ENCODE measurements at regions not wholly inside any gene's neighbourhood (a gene's known extent, or its start where the extent isn't known, plus 50 kb on each side); places are given as distances from the start of the nearest gene placed in this dataset.
"Not testable (repeated sequence)": the region's sequence is repeated elsewhere in the genome, so short reads cannot be mapped to it uniquely, and the experiment has no call there.

DNA sequence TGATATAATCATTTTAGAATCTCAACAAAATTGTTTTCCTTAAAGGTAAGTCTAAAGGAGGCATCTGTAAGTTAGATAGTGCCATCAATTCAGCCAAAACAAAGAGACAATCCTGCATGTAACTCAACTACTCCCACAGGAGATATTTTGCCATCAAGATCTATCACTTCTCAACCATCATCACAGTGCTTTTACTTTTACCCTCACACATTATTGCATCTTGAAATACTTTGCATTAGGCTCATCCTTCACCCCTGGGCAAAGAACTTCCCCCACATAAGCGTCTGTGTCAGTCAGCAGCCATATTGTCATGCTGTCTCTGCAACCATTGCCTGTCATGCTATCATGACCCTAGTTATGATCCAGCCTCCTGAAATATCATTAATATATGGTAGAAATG is 54.9 kb upstream of the NLGN1 start:
- DNase-seq = no peak

DNA sequence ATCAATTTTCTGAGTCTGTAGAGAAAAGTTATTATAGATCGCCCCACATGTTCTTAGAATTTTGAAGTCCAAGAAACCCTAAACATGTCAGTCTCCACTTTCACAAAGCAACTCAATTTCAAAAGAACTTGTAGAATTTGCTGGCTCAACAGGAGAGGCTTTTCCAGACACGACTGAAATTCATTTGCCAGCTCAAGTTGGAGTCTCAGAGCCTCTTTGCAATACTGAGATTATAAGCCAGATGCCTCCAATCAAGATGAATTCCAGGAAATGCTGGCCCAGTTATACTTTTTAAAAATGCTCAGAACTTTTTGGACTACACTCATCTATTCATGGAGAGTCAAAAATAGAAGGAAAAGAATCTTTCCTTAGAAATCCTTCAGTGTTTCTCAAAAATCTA is 56.9 kb upstream of the NLGN1 start:
- peak; percentile 8 for DNase-seq

DNA sequence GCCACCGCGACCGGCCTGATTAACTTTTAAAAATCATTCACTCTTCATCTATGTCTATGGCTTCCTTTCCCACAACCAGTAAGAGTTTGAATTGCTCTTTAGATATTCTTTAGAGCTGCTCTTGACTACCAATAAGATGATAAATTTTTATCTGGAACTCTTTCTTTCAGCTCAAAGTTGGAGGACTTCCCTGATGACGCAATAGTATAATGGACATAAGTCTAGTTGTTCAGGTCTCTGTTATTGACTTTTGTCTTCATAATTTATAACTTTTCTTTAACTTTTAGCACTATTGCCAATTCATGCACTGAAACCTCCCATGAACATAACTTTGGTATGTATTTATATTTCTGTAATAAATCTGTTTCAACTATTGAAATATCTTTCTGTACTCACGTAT is 61.3 kb upstream of the NLGN1 start:
- DNase-seq = no peak

DNA sequence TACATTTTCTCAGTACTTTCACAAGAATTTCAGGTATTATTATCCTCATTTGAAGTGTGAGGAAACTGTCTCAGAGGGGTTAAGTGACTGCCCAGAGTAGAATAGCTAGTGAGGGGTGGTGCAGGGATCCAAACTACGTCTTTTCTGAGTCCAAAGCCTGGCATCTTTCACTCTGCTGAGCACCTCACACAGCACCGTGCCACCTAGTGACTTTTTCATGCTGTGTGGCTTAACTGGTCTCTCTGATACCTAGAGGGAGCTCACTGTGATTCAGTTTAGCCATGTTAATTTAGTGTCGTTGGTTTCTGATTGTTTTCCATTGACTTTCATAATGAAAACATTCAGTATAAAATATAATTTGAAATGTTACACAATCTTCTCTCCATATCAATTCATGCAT is 91.4 kb upstream of the NLGN1 start:
- no peak for DNase-seq

DNA sequence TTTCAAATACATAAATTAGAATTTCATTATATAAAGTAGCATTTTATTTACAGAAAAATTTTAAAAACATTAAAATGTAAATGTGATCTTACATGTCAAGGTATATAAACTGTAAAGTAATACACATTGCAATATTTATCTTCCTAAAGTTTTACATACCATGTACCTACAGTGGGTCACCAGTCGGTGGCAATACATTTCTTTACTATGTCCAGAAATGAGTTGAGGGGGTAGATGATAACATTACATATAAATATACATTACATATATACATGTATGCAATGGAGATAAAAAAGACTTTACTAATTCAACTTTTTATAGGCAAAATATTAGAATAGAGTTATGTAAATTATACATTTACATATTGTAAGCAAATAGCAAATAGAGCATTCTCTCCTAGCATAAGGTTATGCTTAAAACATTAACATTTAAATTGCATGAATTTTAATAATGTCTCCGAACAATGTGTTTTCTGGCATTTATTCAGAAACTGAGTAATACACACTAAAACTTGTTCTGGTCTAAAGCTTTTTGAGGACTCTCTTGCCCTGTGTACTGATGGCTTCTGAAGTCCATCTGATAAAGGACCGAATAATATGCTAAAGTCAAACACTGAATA is 93.3 kb upstream of the NLGN1 start:
- DNase-seq = no peak

DNA sequence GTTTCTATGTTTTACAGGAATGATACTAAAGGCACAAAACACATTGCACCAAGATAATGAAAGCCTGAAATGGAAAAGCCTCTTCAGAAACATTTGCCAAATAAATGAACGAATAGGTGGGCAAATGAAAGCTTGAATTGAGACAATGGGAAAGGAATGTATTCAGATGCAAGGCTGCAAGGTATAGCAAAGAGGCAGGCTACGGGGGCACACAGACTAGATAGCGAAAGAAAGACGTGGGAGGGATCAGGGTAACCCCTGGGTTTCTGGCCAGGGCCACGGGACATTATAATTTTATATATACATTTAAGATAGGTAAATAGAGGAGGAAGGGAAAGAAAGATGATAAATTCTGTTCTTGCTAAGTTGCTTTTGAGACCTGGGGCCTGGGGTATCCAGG is 95.9 kb upstream of the NLGN1 start:
- no peak for DNase-seq

DNA sequence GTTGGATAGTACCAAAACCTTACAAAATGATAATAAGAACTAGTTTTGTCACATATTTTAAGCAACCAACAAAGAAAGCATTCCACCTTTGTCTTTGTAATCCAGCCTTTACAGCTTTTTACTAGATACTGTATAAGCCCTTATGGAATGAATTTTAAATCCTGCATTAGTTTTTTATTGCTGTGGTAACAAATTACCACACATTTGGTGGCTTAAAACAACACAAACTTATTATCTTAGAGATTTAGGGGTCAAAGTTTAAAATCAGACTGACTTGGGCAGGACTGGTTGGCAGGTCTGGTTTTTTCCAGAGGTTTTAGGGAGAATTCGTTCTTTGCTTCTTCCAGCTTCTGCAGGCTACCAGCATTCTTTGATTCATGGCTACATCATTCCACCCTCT is 108.5 kb upstream of the NLGN1 start:
- no peak for DNase-seq

DNA sequence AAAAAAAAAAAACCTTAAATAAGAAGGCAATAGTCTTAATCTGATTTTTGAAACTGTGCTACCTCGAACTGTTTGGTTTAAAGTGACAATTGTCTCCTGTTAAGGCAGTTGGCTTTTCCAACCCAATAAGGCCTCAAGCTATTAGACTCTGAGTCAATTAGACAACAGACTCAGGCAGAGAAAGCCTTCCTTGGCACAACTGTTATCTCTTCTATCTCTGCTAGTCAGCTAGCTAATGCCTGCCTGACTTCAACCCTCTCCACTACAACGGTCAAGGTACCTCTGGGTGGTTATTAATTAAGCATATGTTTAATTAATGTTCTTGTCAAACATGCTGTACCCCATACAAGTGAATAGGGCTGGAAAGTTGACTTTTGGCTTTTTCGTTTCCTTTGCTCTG is 110.2 kb upstream of the NLGN1 start:
- DNase-seq = no peak

DNA sequence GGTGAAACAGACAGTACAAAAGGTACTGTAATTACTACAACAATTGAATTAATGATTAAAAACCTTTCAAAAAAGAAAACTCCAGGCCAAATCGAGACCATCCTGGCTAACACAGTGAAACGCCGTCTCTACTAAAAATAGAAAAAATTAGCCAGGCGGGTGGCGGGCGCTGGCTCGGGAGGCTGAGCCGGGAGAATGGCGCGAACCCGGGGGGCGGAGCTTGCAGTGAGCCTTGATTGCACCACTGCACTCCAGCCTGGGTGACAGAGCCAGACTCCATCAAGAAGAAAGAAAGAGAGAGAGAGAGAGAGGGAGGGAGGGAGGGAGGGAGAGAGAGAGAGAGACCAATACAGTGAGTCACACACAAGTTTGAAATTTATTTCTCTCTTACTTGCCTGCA is 111.0 kb upstream of the NLGN1 start:
- not testable (repeated sequence) for DNase-seq

DNA sequence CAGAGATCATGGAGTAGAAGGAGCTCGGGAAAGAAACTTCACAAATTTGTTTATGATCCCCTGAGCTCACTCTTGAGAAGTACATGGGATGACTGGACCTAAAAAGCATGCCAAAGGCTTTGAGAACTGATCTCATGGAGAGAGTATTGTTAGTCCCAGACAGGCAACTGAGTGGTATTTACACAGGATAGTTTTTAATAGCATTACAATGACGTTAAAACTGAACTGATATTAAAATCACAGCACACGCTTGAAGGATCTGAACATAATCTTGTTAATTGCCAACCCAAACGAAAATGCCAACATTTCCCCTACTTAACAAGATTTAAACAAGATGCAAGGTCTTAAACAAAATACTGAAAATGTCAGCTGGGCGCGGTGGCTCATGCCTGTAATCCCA is 113.2 kb upstream of the NLGN1 start:
- DNase-seq = no peak

DNA sequence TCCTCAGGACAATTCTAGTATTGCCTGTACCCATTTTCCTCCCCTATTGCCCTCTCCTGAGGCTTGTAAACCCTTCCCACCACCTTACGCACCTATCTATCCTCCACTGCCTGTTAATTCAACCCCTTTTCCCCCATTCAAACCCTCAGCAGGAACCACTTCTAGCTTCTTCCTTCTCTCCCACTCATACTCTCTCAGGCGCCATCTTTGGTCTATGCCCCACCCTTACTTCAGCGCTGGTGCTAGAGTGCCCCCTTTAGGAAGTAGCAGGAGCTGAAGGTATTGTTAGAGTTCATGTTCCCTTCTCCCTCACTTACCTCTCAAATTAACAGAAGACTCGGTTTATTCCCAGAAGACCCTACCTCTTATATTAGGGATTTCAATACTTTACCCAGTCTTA is 121.8 kb upstream of the NLGN1 start:
- DNase-seq = no peak

DNA sequence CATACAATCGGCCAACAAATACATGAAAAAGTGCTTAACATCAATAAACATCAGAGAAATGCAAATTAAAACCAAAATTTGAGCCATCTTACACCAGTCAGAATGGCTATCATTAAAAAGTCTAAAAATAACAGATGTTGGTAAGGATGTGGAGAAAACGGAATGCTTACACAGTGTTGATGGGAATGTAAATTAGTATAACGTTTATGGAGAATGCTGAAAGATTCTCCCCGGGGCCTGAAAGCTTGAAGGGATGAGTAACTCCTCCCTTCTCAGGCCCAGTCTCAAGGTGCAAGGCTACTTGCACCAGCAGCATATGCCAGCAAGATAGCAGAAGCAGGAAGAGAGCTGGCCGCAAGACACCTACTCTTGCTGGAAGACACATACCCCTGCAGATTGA is 123.7 kb upstream of the NLGN1 start:
- DNase-seq = no peak

DNA sequence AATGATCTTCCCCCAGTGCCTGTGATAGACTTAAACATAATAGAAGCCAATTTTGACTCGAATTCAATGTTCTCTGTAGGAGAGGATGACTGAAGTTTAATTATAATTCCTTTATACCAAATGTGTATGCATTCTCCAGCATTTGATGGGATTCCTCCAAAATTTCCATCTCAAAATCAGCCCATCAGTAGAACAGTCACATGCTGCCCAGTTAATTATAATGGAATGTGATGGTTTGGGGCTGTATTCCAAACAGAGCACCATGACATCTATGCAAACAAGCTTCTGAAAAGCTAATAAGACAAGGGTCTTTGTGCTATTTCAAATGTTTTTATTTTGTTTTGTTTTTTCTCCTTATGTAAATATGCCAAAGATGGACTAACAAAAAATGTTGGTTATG is 127.7 kb upstream of the SPATA16 start:
- no peak for DNase-seq

DNA sequence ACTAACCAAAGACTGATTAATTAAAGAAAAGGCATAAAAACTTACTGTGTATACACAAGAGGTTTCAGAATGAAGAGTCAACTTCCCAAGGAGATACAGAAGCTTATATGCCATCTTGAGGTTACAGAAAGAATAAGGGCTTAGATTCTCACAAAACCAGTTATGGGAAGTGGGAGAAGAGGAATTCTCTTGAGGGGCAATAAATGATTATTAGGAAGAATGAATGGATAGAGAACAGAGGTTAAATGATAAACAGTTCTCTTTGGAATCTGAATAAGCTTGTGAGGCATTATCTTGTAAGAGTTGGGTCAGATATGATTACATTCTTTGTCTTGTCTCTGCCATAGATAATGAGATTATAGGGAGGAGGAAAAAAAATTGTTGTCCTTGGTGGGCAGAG is 126.7 kb upstream of the SPATA16 start:
- no peak for DNase-seq

DNA sequence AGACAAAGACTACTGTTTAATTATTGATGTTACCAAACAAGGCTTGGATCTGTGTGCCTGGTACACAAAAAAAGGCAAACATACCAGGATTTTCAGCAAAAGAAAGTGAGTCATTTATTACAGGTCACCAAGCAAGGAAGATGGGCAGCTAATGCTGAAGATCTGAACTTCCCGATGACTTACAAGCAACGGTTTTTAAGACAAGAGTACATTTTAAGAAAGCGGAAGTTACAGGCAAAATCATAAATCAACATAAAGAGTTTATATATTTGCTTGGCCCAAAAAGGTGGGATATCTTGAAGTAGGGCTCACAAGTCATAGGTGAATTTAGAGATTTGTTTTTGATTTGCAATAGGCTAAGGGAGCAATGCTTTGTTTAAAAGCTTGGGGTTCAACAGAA is 125.4 kb upstream of the SPATA16 start:
- DNase-seq = no peak

DNA sequence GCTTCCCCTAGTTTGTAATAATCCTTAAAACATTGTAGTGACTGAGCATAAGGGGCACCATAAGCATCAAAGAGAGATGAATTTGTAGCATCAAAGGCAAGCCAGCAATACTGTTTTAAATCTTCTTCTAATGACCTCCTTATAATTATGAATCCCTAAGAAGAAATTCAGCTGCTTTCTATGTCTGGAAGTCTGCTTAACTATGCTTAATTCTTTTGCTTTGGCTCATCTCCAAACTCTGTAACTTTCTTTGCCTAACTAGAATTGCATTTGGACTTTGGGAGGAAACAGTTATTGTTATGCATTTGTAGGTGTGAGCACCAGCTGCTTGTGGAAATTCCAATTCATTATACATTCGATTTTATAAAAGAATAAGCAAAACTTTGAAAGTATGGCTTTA is 117.7 kb upstream of the SPATA16 start:
- DNase-seq = no peak

DNA sequence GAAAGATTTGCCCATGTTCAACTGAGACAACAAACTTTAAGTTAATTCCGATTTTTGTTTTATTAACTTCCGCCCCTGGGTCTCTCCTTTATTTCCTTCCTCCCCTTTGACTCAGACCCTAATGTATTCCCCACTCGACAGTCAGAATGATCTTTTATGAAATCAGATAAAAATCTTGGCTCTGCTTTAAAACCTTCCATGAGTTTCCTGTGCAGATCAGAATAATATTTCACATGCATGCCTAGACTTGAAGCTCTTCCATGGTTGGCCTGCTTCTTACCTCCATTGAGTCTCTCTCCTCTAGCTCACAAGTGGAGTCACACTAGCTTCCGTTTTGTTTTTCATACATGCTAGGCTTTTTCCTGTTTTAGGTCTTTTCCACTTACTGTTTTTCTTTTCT is 116.8 kb upstream of the SPATA16 start:
- no peak for DNase-seq

DNA sequence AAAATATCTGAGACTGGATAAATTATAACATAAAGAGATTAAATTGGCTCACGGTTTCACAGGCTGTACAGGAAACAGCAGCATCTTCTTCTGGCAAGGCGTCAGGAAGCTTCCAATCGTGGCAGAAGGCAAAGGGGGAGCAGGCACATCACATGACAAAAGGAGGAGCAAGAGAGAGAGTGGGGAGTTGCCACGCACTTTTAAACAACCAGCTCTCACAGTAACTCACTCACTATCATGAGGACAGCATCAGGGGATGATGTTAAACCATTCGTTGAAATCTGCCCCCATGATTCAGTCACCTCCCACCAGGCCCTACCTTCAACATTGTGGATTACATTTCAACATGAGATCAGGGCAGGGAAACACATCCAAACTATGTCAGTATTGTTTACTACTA is 114.5 kb upstream of the SPATA16 start:
- no peak for DNase-seq

DNA sequence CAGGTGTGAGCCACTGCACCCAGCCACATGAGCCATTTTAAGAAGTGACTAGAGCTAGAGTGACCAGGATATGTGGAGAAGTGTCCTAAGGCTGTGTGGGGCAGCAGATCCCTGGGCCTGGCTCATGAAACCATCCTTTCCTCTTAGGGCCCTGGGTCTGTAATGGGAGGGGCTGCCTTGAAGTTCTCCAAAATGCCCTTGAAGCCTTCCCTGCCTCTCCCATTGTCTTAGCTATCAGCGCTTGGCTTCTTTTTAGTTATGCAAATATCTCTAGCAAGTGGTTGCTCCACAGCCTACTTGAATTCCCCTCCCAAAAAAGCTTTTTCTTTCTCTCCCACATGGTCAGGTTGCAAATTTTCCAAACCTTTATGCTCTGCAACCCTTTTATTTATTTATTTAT is 112.4 kb upstream of the SPATA16 start:
- DNase-seq = no peak

DNA sequence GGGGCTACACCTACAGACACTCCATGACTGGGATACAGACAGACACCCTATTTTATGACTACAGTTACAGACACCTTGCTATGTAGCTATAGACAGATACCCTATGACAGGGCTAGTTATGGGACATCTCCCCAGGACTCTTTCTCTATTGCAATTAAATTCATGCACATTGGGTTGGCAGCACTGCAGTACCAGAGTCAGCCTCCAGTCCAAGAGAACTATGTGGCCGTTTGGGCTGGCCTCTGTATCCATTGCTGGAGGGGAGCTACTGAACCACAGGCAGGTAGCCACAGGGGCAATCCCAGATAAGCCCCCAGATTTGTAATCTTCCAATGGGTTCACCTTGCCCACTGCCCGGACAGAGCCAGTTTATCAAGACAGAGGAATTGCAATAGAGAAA is 108.4 kb upstream of the SPATA16 start:
- DNase-seq = no peak

DNA sequence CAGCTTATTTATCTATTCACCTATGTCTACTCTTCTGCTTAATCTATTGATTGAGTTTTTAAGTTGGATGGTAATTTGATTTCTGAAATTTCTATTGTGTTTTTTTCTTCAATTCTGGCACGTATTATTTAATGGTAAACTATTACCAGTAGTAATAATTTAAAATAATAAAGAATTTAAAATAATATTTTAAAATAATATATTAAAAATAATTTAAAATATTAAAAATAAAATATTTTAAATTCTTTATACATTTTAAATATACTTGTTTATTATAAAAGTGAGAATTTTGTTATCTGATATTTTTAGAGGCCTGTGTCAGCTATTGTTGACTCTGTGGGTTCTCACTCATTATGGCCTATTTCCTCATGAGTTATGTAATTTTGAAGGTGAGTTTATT is 100.7 kb upstream of the SPATA16 start:
- no peak for DNase-seq

DNA sequence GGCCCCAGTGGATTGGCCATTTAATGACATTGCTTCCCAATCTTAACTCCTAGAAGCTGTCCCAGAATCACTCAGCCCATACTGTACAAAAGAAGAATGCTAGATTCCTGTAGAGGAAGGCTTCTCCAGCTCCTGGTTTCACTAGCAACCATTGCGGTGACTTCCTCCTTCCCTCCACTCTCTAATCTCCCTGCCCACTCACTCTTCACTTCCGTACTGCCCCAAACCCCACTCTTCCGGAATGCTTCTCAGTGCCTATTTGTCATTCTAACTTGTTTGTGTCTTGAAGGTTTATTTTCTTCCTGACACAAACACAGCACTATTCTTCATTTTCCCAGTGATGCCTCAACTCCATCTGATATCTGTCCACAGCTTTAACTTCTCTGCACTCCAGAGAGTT is 97.1 kb upstream of the SPATA16 start:
- no peak for DNase-seq

DNA sequence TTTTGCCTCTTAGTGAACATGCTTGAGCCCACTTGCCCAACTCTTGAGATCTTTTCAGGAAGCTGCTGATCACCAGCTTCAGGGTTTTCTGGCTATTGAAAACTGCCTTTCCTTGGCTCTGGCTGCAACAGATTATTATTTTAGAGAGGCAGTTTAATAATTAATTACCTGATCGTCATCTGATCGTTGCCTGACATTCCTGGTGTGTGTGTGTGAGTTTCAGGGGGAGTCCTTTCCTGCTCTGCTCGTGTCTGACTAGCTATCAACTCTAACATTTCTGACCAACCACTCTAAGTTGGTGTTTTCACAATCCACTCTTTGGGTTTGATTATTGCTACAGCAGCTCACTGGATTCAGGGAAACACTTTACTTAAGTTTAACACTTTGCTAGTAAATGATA is 84.3 kb upstream of the SPATA16 start:
- no peak for DNase-seq

DNA sequence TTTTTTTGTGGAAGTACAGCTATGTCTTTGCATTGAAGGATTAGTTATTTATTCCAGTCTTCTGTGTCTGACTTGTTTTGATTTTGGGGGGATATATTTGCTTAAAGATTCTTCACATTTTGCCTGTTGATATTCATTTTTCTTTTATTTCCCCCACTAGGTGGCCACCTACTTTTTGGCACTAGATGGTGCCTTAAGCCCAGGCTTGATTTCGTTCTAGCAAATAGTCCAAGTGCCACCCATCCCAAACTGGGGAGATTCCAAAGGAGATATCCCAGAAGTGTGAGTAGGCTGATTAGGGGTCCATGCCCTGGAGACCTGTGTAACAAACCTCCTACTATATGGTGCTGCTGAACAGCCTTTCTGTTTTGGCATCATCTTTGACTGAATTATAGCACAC is 80.0 kb upstream of the SPATA16 start:
- DNase-seq = no peak

DNA sequence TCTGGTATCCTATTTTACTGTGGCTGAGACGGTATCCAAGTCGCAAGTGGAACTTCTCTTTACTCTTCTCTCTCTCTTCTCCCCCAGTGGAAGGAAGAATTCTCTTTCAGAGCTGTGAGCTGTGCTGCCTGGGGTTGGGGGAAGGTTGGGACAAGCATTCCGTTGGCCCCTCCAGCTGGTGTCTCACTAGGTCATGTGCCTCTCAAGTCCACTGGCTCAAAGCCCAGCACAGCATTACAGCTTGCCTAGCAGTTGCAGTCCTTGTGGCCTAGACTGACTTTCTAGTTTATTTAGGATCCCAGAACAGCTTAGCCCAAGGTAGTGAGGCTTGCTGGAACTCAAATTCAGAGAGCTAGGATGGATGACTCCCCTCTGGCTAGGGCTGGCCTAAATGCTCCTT is 76.1 kb upstream of the SPATA16 start:
- no peak for DNase-seq

DNA sequence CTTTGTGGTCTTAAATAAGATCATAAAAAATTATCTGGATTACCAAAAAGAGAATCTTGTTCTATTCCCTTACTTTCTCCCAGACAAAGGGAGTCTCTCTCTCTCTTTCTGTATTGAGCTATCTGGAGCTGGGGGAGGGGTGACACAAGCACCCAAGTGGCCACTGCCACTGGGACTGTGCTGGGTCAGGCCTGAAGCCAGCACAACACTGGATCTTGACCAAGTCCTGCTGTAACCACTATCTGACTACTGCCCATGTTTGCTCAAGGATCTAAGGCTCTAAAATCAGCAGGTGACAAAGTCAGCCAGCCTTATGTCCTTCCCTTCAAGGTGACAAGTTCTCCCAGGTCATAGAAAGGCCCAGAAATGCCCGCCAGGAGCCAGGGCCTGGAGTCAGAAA is 75.0 kb upstream of the SPATA16 start:
- DNase-seq = no peak

Measured in hindlimb muscle (tissue), 1 donor.